H9 (cell line): ENCODE measurements at regions not wholly inside any gene's neighbourhood (a gene's known extent, or its start where the extent isn't known, plus 50 kb on each side); places are given as distances from the start of the nearest gene placed in this dataset.

Experiments used
- DNase-seq: peaks from one replicate; pipeline ENCODE4 v3.0.0-alpha.2; 2017
- H2AFZ ChIP-seq: one replicate; pipeline ENCODE4 v1.6.1; 2013; ENCODE audit warnings: mild to moderate bottlenecking, low read length, control low read depth, moderate library complexity
- H2AK5ac ChIP-seq: 2 replicates; pipeline ENCODE4 v1.6.1; 2013; ENCODE audit warnings: low read length, control low read depth, mixed read lengths; ENCODE audit not compliant: insufficient read length
- H2BK120ac ChIP-seq: one replicate; pipeline ENCODE4 v1.6.1; 2013; ENCODE audit warnings: low read depth, mild to moderate bottlenecking, low read length, control low read depth, inconsistent platforms; ENCODE audit not compliant: poor library complexity, severe bottlenecking
- H2BK12ac ChIP-seq: 2 replicates; pipeline ENCODE4 v1.6.1; 2013; ENCODE audit warnings: low read length, control low read depth, mixed read lengths, low read depth; ENCODE audit not compliant: insufficient read length
- H2BK15ac ChIP-seq: 2 replicates; pipeline ENCODE4 v1.6.1; 2013; ENCODE audit warnings: low read depth, low read length, control low read depth
- H2BK20ac ChIP-seq: one replicate; pipeline ENCODE4 v1.6.1; 2013; ENCODE audit warnings: low read depth, mild to moderate bottlenecking, low read length, control low read depth, inconsistent platforms; ENCODE audit not compliant: poor library complexity, severe bottlenecking
- H2BK5ac ChIP-seq: 2 replicates; pipeline ENCODE4 v1.6.1; 2013; ENCODE audit warnings: low read length, control low read depth, mixed read lengths; ENCODE audit not compliant: insufficient read length
- H3K14ac ChIP-seq: 2 replicates; pipeline ENCODE4 v1.6.1; 2013; ENCODE audit warnings: low read length, control low read depth; ENCODE audit not compliant: insufficient read depth
- H3K18ac ChIP-seq: 2 replicates; pipeline ENCODE4 v1.6.1; 2013; ENCODE audit warnings: low read depth, mild to moderate bottlenecking, mixed read lengths, low read length, control low read depth; ENCODE audit not compliant: insufficient read length
- H3K23ac ChIP-seq: 2 replicates; pipeline ENCODE4 v1.6.1; 2013; ENCODE audit warnings: low read length, control low read depth, mixed read lengths, low read depth; ENCODE audit not compliant: insufficient read length
- H3K23me2 ChIP-seq: 2 replicates; pipeline ENCODE4 v1.6.1; 2013; ENCODE audit warnings: low read depth, mild to moderate bottlenecking, mixed read lengths, low read length, control low read depth; ENCODE audit not compliant: insufficient read length, poor library complexity, severe bottlenecking
- H3K27ac ChIP-seq: 2 replicates; pipeline ENCODE4 v1.5.1; 2013; ENCODE audit warnings: low read length, control low read depth, mixed read lengths, low read depth; ENCODE audit not compliant: insufficient read length
- H3K27me3 ChIP-seq: 2 replicates; pipeline ENCODE4 v1.6.1; 2013; ENCODE audit warnings: low read length, control low read depth, inconsistent platforms; ENCODE audit not compliant: insufficient read depth
- H3K4ac ChIP-seq: 2 replicates; pipeline ENCODE4 v1.6.1; 2013; ENCODE audit warnings: low read depth, mild to moderate bottlenecking, control low read depth, inconsistent platforms, low read length, moderate library complexity
- H3K4me1 ChIP-seq: 2 replicates; pipeline ENCODE4 v1.6.1; 2013; ENCODE audit warnings: low read length, control low read depth, inconsistent platforms; ENCODE audit not compliant: insufficient read depth
- H3K4me2 ChIP-seq: 2 replicates; pipeline ENCODE4 v1.6.1; 2013; ENCODE audit warnings: low read length, control low read depth, mixed read lengths; ENCODE audit not compliant: insufficient read length, insufficient read depth
- H3K56ac ChIP-seq: 2 replicates; pipeline ENCODE4 v1.6.1; 2013; ENCODE audit warnings: low read depth, mild to moderate bottlenecking, mixed read lengths, low read length, control low read depth; ENCODE audit not compliant: insufficient read length
- H3K79me1 ChIP-seq: 2 replicates; pipeline ENCODE4 v1.6.1; 2013; ENCODE audit warnings: low read depth, mild to moderate bottlenecking, moderate library complexity, low read length, control low read depth, inconsistent platforms; ENCODE audit not compliant: insufficient read depth, poor library complexity, severe bottlenecking
- H3K79me2 ChIP-seq: 2 replicates; pipeline ENCODE4 v1.6.1; 2013; ENCODE audit warnings: low read length, control low read depth, inconsistent platforms; ENCODE audit not compliant: insufficient read depth
- H3K9ac ChIP-seq: 2 replicates; pipeline ENCODE4 v1.6.1; 2013; ENCODE audit warnings: low read length, control low read depth, mixed read lengths; ENCODE audit not compliant: insufficient read length; ENCODE audit errors: extremely low read depth
- H3K9me3 ChIP-seq: one replicate; pipeline ENCODE4 v1.6.1; 2013; ENCODE audit warnings: low read depth, low read length, inconsistent platforms; ENCODE audit not compliant: control insufficient read depth
- H3T11ph ChIP-seq: one replicate; pipeline ENCODE4 v1.6.1; 2013; ENCODE audit warnings: mild to moderate bottlenecking, low read length, control low read depth, inconsistent platforms
- H4K20me1 ChIP-seq: one replicate; pipeline ENCODE4 v1.6.1; 2013; ENCODE audit not compliant: control insufficient read depth, insufficient read length, insufficient read depth
- H4K5ac ChIP-seq: 2 replicates; pipeline ENCODE4 v1.6.1; 2013; ENCODE audit warnings: low read depth, mild to moderate bottlenecking, mixed read lengths, low read length, control low read depth; ENCODE audit not compliant: insufficient read length
- H4K8ac ChIP-seq: replicated peaks from 2 replicates; pipeline ENCODE4 v1.6.1; 2013; ENCODE audit warnings: low read length, control low read depth, mixed read lengths, low read depth; ENCODE audit not compliant: insufficient read length
- H4K91ac ChIP-seq: 2 replicates; pipeline ENCODE4 v1.6.1; 2013; ENCODE audit warnings: low read depth, mild to moderate bottlenecking, moderate library complexity, mixed read lengths, low read length, control low read depth; ENCODE audit not compliant: insufficient read length
- H3K27ac Mint-ChIP-seq, 3 experiments: 2 replicates in 2 of 3; 3 replicates in 1 of 3; pipeline ENCODE4 v1.8.0; 2020 to 2021; ENCODE audit warnings: mixed read lengths in 3 of 3, mild to moderate bottlenecking in 1 of 3, moderate library complexity in 1 of 3
- H3K27me3 Mint-ChIP-seq: 2 replicates; pipeline ENCODE4 v1.8.0; 2021; ENCODE audit warnings: low read depth, mild to moderate bottlenecking, moderate library complexity, mixed read lengths
- H3K36me3 Mint-ChIP-seq, 3 experiments: 2 replicates in 2 of 3; 3 replicates in 1 of 3; pipeline ENCODE4 v1.8.0; 2020 to 2021; ENCODE audit warnings: low read depth in 3 of 3, mixed read lengths in 3 of 3; ENCODE audit not compliant: insufficient read depth in 1 of 3
- H3K4me1 Mint-ChIP-seq, 2 experiments: 2 replicates each; pipeline ENCODE4 v1.8.0; 2020; ENCODE audit warnings: mixed read lengths in 2 of 2
- H3K4me3 Mint-ChIP-seq, 2 experiments: 2 replicates in 1 of 2; 3 replicates in 1 of 2; pipeline ENCODE4 v1.8.0; 2020 to 2021; ENCODE audit warnings: mild to moderate bottlenecking in 2 of 2, mixed read lengths in 2 of 2, moderate library complexity in 1 of 2
- H3K9me3 Mint-ChIP-seq, 2 experiments: 2 replicates in 1 of 2; 3 replicates in 1 of 2; pipeline ENCODE4 v1.8.0; 2020; ENCODE audit warnings: mild to moderate bottlenecking in 2 of 2, mixed read lengths in 2 of 2, moderate library complexity in 1 of 2
- WGBS: extraction: QIAGEN DNeasy Blood & Tissue Kit; methylation state at CpG from one replicate; pipeline ENCODE4 v1.1.7; 2013; ENCODE audit warnings: missing lambda C conversion rate, low lambda C conversion rate, mixed read lengths; ENCODE audit not compliant: insufficient read length; ENCODE audit errors: extremely low coverage; 5-methylcytosine and 5-hydroxymethylcytosine counted together
- TF ChIP-seq, protein P1 (sequence below): fragments of 200-600 bp; sonication (generic); conservative IDR thresholded peaks from 3 replicates; pipeline ENCODE4 v1.8.0; 2021; ENCODE audit warnings: antibody characterized with exemption, mild to moderate bottlenecking

GRCh38 chr18:43634994-43635393 is 357.7 kb upstream of the SYT4 start:
- Mint-ChIP-seq H3K4me3 (no peak overlapping the region), H3K9me3 (no peaks in the 10 kb centered on the region; a peak in 1 of 5 replicates), H3K27ac (no peak overlapping the region), H3K36me3 (no peaks in the 10 kb centered on the region; a peak in 1 of 7 replicates), H3K27me3 (no peaks in the 10 kb centered on the region), H3K4me1 (no peaks in the 10 kb centered on the region)
- Histone ChIP-seq H3K18ac (no peak overlapping the region), H4K8ac (no peak overlapping the region), H3K9ac (no peak overlapping the region), H3K27ac (no peak overlapping the region), H3K27me3 (no peaks in the 10 kb centered on the region), H2BK120ac (no peak overlapping the region), H3T11ph (no peak overlapping the region), H3K14ac (no peak overlapping the region), H4K5ac (no peak overlapping the region), H2BK20ac (no peak overlapping the region), H2BK15ac (no peak overlapping the region), H3K4ac (no peak overlapping the region), H4K91ac (no peak overlapping the region), H3K4me1 (no peaks in the 10 kb centered on the region), H3K79me1 (no peaks in the 10 kb centered on the region), H2AFZ (no peak overlapping the region), H3K23me2 (no peaks in the 10 kb centered on the region), H3K9me3 (no peaks in the 10 kb centered on the region), H3K4me2 (no peak overlapping the region), H3K79me2 (no peaks in the 10 kb centered on the region), H2BK12ac (no peak overlapping the region), H3K56ac (no peak overlapping the region), H2AK5ac (no peak overlapping the region), H2BK5ac (no peak overlapping the region), H3K23ac (no peak overlapping the region), H4K20me1 (no peaks in the 10 kb centered on the region)
- DNase-seq, result no peak
- TF ChIP-seq, protein P1, sequence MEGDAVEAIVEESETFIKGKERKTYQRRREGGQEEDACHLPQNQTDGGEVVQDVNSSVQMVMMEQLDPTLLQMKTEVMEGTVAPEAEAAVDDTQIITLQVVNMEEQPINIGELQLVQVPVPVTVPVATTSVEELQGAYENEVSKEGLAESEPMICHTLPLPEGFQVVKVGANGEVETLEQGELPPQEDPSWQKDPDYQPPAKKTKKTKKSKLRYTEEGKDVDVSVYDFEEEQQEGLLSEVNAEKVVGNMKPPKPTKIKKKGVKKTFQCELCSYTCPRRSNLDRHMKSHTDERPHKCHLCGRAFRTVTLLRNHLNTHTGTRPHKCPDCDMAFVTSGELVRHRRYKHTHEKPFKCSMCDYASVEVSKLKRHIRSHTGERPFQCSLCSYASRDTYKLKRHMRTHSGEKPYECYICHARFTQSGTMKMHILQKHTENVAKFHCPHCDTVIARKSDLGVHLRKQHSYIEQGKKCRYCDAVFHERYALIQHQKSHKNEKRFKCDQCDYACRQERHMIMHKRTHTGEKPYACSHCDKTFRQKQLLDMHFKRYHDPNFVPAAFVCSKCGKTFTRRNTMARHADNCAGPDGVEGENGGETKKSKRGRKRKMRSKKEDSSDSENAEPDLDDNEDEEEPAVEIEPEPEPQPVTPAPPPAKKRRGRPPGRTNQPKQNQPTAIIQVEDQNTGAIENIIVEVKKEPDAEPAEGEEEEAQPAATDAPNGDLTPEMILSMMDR, result no peak
- WGBS, result no CpG with 5 or more reads among the region's 2 CpGs
